ENCODE measurements at regions not wholly inside any gene's neighbourhood (a gene's known extent, or its start where the extent isn't known, plus 50 kb on each side); places are given as distances from the start of the nearest gene placed in this dataset.

DNA sequence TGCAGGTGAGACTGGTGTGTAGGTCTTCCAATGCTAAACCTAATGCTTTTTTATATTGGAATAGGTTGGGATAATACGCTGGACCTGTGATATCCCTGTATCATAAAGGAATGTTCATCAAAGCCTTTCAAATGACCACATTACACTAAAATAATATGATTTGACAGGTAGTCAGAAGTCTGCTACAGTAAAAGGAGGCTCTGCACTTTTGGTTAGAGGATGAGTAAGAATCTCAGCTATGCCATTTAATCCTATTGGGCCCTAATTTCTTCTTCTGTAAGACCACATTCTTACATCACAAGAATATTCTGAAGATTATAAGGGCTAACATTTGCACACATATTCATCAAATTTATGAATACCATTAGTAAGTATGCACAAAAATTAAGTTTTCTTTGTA is 250.5 kb upstream of the FLRT2 start:
- no peak for DNase-seq (ENCODE audit: low spot score)

DNA sequence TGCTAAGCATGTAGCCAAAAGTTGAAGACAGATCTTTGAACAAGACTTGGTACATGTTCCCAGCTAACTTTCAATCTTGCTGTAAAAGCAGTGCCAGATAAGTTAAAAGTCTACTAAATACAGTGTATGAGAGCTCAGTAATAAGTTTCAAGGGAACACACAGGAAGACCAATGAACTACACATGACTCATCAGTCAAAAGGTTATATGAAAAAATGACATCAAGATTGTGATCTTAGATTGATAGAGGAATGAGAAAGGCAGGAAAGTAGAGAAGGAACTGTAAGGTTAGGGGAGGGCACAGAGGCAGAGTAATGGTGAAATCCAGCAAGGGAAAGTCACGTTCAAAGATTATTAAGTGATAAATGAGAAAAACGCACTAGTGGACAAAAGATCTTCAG is 249.9 kb upstream of the FLRT2 start:
- DNase-seq (ENCODE audit: low spot score), result peak; percentile 52

DNA sequence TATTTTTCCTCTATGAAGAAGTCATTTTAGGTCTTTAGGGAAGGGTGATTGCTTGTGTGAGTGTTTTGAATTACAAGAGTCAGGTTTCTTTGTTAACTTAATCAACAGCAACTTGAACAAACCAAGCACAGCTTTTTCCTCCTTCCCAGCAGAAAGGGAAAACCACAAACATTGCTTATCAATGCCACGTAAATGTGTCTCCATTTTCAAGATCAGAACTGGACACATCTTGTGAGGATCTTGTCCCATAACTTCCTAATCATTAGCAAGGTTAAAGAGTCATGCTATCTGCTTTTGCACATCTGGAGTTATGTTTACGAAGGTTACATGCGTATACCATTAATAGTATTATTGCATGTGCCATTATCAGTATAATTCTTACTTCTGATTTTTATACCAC is 248.0 kb upstream of the FLRT2 start:
- DNase-seq (ENCODE audit: low spot score), result no peak

DNA sequence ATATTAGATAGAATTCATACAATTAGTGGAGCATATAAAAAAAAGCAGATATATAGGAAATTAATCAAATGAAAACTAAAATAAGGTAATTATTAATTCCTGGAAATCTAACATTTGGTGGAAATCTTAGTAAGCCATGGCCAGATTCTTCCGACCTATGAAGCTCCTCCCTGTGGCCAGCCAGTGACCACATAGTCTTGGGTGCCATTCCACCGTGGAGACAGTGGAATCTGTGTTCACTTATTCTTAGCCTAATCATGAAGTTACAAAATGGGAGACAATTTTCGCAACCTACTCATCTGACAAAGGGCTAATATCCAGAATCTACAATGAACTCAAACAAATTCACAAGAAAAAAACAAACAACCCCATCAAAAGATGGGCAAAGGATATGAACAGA is 241.9 kb upstream of the FLRT2 start:
- no peak for DNase-seq (ENCODE audit: low spot score)

DNA sequence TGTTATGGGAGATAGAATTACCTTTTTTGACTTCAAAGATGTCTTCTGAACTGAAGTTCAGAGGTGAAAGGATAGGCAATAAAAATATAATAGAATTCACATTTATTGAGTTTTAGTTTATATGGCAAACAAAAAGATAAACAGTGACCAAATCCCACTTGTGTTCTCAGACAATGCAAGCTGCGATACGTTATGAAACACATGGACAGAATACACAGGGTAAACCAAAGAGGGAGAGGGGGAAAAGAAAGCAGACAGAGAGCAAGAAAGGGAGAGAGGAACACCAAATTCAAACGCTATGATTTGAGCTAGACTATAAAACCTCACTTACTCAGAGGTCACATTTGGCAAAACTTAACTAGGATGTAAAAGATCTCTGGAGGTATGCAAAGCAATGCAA is 238.2 kb upstream of the FLRT2 start:
- no peak for DNase-seq (ENCODE audit: low spot score)

DNA sequence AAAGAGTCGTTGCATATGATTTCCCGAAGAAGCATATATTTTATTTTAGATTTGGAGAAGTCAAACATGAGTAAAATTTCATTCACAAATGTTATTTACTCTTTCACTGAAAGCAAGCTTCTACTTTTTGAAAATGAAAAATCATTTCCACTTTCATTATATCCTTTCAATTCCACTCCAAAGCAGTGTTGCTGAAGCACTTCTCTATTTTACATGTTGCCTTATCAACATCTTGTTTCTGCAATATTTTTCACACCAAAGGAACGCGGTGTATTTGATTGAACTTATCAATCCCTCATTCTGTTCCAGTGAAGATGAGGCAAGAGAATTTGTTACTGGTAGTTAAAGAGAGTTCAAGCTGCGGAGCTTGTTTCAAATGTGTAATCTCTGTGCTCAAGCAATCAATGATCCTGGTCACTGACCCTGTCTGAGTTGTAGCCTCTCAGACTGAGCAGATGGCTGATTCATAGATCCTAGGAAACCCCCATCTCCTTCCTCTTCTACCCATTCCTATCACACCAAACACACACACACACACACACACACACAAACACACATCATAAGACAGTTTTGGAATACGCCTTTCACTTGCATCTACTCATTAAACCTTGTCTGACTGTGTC is 236.2 kb upstream of the FLRT2 start:
- DNase-seq (ENCODE audit: low spot score), result no peak

DNA sequence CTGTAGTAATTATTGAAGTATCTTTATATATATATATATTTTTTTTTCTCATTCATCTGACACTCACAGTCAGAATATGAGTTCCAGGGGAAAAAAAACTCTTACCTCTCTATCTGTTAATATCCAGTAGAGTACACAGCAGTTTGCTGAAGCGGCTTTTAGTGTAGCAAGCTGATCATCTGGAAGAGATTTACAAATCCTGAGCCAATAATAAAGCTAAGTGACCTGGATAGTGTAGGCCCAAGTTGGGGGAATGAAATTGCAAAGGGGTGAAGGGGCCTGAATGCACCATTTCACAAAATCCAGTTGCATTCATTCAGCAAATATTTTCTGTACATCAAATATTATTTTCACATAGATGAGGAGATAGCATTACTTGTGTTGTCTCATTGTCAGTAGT is 234.6 kb upstream of the FLRT2 start:
- DNase-seq (ENCODE audit: low spot score), result no peak

DNA sequence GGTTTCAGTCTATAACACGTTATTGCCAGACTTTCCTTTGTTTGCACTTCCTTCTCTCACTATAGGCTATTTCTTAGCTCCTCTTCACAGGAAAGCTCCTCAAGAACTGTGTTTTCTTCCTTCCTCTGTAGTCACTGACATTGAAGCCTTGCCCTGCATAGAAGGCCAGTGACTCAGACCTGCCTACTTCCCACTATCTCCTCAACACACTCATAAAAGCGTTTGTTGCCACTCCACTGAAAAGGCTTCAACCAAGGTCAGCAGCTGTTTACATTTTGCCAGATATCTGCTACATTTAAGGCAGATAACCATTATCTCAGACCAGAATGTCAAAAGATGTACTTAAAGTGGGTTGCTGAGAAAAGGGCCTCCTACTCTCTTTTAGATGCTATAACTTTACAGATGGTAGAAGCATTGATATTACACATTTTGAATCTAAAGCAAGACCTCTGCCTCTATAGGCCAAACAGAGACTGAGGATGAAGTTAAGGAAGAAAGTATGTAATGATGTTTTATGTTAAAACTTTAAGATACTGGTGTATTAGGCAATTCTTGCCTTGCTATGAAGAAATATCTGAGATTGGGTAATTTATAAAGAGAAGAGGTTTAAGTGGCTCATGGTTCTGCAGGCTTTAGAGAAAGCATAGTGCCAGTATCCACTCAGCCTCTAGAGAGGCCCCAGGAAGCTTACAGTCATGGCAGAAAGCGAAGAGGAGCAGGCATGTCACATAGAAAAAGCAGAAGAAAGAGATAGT is 233.3 kb upstream of the FLRT2 start:
- no peak for DNase-seq (ENCODE audit: low spot score)

DNA sequence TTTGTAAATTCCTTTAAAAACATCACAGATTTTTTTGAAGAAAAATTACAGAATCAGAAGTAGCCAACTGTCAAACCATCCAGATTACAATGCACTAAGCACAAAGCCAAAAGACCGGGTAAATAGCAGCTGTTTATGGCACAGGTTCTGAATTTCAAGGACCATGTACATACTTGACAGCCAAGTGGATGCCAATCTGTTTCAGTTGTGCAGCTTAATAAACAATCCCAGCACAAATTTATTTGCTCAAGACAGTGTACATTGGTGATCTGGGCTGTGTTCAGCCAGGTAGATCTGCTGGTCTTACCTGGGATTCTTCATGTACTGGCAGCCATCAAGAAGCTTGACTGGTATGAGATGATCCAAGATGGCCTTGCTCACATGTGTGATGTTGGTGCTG is 229.8 kb upstream of the FLRT2 start:
- no peak for DNase-seq (ENCODE audit: low spot score)

DNA sequence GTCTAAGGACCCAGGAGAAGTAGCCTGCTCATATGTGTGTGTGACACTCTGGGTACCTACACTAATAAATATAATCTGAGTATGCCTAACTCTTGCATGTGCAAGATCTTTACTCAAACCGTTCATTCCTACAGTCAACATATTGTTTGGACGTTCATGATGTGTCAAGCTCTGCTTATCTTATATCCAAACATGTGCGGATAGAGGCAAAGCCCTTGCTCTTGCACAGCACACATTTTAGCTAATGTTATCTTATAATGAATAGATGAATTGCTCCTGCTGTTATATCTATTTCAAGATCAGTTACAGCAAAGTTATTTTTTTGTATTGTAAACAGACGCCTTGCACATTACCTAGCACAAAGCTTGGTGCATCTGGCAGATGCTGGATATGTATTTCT is 228.4 kb upstream of the FLRT2 start:
- DNase-seq (ENCODE audit: low spot score), result no peak

DNA sequence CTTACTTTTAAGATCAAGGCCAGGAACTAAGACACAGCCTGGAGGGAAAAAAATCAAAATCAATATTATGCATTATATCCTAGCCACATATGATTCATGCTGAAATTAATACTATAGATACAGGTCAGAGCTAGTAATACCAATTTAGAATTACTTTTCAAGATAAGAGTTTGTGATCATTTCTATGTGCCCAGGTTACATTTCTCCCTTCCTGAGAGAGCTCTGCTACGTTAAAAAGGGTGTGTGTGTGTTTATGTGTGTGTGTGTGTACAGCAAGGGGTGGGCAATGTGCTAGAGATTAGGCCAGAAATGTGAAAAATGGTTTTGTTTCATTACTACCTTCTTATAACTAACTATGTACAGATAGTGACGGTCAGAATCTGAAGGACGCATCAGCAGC is 223.9 kb upstream of the FLRT2 start:
- no peak for DNase-seq (ENCODE audit: low spot score)

DNA sequence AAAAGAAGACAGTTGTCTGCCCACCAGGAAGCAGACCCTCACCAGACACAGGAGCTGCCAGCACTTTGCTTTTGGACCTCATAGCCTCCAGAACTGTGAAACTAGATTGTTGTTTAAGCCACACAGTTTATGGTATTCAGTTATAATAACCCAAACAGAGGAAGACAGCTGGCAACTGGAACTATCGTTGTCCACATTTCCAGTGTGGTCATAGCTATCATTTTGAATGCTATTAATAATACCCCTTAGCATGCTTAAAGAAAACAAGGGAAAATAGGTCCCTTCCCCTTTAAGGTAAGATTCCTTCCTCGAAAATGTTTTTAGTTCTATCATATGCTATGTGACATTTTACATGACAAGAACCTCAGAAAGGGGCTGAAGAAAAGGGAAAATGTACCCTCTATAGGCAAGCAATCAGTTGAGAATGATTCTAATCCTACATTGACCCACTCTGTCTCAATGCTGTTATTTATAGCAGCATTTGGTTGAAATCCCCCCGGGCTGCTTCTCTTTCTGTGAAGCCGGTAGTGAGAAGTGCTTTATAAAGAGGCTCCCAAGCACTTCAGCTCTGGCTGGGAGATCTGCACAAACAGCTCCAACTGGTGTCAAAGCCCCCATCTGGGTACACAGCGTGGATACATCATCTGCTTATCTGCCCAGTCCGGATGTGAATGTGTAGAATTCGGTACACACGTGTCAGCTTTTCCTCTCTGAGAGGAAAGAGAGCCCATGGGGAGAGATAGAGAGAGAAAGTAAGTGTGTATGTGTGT is 221.2 kb upstream of the FLRT2 start:
- no peak for DNase-seq (ENCODE audit: low spot score)

DNA sequence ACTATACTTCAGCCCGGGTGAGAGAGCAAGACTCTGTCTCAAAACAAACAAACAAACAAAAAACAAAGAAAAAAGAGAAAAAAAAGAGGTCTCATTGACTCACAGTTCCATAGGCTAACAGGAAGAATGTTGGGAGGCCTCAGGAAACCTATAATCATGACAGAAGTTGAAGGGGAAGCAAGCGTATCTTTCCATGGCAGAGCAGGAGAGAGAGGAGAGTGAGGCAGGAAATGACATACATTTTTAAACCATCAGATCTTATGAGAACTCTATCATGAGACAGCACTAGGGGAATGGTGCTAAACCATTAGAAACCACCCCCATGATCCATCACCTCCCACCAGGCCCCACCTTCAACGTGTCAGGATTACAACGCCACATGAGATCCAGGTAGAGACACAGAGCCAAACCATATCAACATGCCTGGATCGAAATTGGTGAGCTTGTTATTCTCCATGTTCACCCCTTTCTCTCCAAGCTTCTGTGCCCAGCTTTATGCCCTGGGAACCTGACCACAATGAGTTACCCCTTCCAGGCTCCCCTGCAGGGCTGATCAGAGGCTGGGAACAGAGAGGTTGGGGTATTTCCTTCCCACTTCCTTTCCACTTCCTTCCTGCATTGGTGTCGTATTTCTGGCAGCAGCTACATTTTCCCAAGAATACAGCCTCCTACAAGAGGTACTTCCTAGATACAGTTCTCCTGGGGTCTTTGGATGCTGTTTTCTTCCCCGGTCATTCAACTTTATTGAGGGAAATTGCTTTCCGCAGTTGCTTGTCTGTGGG is 219.3 kb upstream of the FLRT2 start:
- no peak for DNase-seq (ENCODE audit: low spot score)

DNA sequence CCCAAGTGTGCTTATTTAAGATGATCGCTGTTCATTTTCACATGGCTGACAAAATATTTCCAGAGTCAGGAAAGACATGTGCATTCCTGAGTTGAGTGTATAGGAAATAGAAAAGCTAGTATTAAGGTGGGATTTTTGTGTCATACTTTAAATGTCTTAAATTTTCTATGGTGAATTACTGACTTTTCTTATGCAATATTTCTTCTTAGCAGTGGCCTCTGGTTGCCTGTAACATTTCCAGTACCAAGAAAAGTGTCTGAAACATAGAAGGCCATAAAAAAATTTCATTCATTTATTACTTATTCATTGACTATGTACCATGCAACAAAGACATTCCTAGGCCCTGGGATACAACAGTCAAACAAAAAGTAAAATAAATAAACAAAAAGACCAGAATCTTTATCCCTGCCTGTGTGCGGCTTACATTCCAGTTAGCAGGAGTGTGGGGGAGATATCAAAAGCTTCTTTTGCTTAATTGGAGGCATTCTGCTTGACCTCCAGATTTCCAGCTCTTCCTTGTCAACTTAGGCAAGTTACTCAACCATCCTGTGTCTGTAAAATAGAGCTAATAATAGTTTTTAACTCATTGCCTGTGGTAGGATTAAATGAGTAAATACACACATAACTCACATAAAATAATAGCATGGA is 216.3 kb upstream of the FLRT2 start:
- DNase-seq (ENCODE audit: low spot score), result no peak

DNA sequence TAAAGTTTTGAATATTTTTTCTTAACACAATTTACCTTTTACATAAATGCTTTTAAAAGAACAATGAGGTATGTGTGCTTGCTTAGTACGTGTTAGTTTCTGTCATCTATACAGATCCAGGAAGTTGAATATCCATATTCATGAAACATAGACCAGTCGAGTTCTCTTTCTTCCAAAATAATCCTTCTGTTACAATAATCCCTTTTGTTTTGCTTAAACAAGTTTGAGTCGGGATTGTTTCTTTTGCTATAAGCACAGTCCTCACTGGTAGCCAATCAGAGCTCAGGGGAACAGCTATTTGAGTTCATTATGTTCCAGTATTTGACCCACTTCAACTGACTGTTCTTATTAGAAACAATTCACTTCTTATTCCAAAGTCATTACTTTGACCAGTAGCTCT is 214.7 kb upstream of the FLRT2 start:
- no peak for DNase-seq (ENCODE audit: low spot score)

DNA sequence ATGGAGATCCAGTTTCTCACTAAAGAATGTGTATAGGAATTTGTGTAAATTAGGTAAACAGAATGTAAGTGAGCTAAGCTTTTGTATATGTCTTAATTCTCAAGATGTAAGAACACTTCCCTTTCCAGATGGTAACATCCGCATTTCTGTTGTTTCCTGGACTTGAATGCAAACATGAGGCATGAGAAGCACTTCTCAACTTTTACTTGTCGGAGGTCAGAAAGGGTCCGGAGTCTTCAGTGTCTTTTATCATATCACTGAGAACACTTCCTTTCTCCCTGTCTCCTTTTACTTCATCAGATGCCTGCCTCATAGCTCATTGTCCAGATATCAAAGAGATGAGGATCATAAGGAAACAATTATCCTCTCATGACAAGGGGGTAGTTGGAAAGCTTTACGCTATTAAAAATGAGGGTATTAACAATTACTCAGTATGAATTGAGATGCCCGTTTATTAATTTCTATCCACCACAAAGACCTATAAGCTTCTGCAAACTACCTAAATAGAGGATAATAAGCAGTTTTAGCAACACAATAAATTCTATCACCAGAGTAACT is 214.1 kb upstream of the FLRT2 start:
- DNase-seq (ENCODE audit: low spot score), result no peak

DNA sequence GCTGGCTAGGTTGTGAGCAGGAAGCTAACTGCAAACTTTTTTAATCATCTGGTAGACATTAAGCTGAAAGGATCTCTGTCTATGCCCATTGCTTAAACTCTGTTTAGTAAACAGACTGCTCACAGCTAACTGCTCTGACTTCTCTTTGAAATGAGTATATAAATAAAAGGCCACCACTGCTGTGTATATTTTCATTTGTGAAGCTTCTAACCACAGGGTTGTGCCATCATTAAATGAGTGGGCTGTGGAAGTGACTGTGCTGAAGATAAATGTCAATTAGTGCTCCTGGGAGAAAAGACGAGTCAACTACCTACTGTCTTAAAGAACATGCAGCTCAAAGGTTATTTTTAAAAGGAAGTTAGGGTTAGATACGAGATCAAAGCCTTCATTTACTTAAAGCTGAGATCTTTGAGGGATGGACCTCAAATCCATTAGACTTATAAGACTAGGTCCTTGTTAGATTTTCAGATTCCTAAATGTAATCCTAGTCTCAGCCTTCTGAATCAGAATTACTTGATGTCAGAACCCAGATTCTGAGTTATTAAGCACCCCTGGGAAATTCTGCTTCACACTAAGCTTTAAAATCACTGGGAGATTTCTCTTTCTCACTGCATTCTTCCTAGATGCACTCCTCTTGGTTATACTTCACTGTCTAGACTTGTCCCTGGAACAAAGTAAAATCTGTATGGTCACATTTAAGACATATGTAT is 213.1 kb upstream of the FLRT2 start:
- DNase-seq (ENCODE audit: low spot score), result no peak

DNA sequence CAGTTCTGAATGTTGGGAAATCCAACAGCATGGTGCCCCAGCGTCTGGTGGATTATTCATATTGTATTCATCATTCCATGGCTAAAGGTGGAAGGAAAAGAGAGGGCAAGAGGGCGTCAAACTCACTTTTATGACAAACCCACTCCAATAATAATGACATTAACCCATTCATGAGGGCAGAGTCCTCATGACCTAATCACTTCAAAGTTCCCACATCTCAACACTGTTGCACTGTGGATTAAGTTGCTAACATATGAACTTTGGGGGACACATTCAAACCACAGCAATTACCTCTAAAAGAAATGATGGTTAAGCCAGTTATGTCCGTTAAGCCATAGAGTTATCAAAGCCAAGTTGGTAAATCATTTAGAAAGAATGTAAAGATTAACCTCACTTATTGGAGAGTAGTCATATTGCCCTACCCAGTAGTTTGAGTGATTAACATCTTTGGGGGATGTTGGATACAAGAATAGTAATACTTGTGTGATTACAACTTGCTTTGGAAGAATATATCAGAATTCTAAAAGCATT is 212.4 kb upstream of the FLRT2 start:
- no peak for DNase-seq (ENCODE audit: low spot score)

DNA sequence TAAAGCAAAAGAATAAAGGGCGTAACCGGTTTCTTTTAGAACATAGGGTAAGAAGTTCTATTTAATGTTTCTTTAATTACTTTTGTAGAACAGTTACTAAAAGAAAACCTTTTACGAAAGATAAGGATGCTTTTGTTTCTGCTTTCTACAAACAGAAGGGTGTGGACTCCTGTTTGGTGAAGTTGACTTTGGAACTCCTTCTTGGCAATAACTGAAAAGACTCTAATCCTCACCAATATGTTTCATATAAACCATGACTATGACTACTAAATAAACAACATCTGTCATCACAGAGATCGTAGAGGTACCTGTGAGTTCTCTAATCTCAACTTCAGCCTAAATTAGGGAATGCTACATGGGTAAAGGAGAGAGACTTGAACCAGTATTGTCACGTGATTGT is 210.8 kb upstream of the FLRT2 start:
- no peak for DNase-seq (ENCODE audit: low spot score)

DNA sequence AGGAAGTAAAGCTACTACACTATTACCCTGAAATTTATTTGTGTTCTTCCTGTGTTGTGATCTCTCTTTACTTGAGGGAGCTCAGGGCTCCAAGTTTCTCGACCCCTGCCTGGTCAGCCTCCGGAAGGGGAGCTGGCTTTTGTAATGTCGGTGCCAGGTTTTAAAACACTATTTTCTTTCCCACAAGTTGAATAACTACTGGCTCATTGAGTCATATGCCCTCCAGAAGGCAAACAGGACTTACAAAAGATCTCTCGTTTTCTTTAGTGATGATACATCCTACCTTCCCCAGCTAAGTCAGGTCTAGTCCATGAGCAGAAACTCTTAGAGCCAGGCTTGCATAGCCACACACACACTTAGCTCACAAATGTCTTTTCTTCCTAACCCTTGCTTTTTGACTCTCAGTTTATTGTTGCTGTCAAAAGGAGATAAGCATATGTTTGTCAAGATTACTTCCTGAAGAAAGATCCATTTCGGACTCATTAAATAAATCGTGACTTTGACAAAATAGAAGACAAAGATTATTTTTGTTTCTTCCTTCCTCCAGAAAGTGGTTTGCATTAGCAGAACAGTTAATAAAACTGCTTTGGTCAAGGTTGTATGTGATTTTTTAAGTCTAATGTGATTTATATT is 209.8 kb upstream of the FLRT2 start:
- peak; percentile 51 for DNase-seq (ENCODE audit: low spot score)

Measured in COLO829 (cell line).